Renal cortex interstitium (tissue), 11 donors: ENCODE measurements at regions not wholly inside any gene's neighbourhood (a gene's known extent, or its start where the extent isn't known, plus 50 kb on each side); places are given as distances from the start of the nearest gene placed in this dataset.

Experiments
- DNase-seq, 11 donors: peaks; one replicate each; pipeline ENCODE4 v3.0.0-alpha.2; 2013; ENCODE audit warnings: low read depth in 9 of 11, low spot score in 4 of 11; ENCODE audit errors: extremely low read depth in 1 of 11

DNA sequence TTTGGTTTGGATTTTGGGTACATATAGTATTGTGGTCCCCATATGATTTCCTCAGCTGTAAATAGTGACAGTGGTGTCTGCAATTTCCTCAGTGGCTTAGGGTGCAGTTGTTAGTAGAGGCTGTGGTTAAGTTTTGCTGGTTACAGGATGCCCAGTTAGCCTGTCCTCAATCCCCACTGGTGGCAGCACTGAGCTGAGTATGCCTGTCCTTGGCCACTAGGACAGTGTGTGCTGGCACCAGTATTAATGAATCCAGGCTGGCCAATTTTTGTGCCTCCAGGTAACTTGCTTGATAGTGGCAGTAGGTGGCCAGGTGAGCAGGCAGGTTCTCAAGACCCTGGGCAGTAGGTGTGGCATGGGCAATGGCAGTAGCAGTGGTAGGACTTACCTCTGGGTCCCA is 973.1 kb downstream of the TMEM182 start:
- DNase-seq = no peak

DNA sequence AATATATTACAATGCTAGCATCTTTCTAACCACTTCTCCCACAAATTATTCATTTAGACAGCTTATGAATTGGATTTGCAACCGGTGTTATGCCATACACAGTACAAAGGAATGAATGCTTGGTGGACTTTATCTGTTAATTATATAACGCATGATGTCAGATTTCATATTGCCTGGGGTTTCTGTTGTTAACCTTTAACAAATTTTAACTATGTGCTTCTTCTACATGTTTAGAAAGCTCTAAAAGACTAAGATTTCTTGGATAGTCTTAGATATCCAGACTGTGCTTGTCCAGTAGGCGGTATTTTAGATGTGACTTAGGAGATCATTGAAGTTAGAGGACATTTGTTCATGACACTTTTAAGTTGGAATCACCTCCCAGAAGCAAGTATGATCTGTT is 976.3 kb downstream of the TMEM182 start:
- no peak for DNase-seq

DNA sequence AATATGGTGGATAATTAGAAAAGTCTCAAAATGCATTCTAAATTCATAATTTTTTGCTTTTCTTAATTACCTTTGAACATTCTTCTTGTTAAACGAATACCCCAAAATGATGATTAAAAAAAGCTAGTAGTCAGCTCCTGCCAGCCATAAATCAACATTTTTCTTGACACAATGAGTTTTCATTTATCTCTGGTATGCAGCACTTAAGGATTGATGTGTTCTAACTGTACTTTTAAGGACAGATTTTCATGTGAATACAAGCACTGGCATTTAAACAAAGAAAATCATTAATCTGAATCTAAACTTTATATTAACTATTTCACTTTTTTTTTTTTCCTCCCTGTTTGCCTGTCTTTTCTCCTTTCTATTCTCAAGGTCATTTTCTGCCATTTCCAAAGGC is 976.8 kb downstream of the TMEM182 start:
- DNase-seq = no peak

DNA sequence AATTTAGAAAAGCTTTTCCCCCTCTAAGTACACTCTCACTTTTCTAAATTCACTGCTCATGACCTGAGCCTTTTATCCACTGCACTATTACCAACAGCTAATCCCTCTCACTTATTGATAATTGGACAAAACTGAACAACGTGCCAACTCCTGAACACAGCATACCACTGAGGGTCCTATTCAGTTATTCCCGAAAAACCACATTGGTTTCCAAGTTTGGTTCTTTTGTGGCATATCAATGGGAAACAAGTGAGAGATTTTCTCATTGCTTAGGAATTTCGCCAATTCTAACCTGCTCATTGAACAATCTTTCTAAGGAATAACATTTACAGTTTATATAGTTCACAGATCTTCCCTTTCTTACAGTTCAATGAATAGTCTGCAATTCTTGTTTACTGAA is 977.4 kb downstream of the TMEM182 start:
- no peak for DNase-seq

DNA sequence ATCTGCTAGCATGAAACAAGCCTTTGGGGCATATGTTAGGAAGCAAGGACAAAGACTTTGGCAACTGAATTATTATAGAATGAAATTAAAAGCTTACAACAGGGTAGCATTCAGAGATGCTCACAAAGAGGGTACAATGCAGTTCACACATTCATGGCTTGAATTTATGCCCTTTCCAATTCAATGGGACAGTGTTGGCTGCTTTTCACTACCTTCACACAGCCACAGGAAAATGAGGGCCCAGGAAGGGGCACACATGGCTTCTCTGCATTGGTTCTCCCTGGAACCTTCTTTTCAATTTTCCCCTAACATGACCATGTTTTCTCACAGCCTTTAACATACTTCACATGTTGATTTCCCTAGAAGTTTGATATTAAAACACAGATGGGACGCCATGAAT is 978.1 kb downstream of the TMEM182 start:
- DNase-seq = no peak

DNA sequence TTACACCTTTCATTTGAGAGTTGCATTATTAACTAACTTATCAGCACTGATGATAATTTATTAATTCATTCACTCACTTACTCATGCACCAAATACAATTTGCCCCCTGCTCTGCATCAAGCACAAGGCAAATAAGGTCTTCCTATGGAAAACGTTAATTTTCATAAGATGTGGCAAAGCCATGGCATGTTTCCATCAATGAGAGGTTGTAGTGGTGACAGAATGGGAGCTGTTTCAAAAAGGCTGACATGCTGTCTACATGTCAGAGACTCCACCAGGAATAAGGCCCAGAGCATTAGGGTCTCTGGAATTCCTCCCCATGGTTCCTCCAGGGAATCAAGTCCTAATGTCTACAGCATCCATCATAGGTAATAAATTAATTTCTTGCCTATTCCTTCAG is 978.8 kb downstream of the TMEM182 start:
- no peak for DNase-seq

DNA sequence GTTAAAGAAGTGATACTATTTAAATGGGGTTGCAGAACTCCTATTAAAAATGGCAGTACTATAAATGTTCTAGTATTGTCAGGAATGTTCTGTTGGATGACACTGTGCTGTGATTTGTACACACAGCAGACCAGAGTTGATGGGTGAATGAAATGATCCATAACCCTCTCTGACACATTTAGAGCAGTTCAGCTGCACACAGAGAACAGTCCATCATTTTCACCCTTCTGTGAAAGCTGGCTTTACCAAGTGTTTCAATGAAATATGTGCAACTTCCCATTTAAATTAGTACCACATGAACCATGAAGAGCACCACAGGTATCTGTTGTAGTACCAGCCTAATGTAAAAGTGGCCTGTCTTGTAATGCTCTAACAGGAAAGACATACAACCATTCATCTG is 981.4 kb downstream of the TMEM182 start:
- DNase-seq = no peak

DNA sequence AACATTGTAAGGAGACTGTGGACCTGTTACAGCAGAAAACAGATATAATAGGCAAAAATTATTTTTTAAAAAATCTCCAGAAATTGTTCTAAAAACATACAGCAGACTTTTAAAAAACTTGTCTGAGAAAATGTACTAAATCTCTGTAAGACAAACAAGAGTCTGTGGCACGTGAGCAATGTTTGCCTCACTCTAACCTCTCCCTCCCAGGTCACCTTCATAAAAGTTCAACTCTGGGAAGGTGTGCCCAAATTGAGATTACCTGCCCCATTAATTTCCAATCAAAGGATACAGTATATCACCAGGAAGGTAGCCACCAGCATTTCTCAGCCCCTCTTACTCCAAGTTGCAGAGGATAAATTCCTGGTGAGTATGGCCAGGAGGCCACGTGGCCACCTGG is 992.7 kb downstream of the TMEM182 start:
- DNase-seq = no peak

DNA sequence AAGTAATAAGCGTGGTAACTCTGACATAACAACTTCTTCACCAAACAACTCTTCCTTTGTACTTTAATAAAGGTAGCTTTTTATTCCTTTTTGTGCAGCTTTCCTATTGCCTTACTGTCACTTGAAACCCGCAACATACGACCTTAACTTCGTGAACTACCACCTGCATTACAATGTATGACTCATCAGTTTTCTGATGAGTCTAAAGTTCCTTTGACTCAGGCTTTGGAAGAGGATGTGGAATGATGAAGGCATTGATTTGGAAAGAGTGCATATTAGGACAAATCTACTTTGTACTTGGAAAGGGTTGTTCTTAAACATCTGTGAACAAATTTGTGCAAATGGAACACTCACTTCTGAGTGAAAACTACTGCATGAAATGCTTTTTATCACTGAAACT is 1012.1 kb downstream of the TMEM182 start:
- no peak for DNase-seq

DNA sequence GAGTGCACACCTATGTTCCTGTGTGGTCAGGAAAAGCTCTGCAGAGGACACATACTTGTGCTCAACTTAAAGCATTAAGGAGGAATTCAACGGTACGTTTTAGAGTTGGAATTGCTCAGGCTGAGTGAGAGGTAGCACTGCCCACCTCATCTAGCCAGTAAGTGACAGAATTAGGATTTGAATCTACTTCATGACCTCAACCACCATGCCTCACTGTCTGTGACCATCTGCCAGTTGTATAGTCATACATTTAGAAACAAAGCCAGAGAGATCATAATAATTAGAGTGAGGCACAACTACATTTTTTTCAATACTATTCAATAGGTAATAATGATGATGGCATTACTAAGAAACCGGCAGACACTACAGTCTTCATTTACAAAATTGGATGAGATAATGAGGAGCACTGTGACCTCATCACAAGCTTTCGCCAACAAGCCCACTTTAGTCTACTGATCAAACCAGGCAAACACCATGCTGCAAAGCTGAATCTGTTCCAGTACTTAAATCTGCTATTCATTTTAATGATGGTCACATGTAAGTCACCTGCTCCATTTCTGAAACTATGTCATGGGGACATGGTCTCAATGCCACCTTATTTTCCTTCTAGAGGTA is 1018.4 kb downstream of the TMEM182 start:
- DNase-seq = no peak

DNA sequence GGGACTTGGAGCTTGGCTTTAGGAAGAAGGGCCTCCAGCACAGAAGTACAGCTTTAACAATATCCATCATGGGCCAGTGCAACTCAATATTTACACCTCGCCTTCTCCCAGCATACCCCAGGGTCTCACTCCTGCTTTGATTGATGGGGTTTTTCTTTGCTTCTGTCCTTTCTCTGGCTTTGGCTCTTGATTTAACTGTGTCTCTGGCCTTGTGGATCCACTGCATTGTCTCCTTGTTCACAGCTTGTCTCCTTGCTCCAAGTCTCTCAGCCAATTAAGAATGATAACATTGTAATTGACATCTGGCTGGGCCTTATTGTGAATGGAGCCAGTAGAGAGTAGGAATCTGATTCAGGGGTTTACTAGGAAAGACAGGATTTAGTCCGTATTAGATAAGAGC is 1019.5 kb downstream of the TMEM182 start:
- DNase-seq = no peak

DNA sequence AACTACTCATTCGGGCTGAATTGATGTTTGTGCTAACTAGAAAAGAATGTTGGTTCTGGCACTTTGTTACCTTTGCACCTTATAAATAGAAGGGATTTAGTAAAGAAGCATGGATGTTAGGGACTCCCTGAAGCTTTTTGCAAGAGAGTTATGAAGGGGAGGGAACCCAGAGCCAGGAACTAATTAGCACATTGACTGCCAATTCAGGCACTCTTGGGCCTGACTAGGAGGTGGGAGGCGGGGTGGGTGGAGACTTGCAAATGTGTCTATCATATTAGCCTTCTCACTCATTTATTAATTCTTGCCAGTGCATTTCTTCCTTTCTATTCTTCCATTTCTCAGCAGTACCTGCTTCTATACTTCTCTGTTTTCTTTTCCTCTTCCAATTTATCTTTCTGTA is 1022.4 kb downstream of the TMEM182 start:
- DNase-seq = no peak

DNA sequence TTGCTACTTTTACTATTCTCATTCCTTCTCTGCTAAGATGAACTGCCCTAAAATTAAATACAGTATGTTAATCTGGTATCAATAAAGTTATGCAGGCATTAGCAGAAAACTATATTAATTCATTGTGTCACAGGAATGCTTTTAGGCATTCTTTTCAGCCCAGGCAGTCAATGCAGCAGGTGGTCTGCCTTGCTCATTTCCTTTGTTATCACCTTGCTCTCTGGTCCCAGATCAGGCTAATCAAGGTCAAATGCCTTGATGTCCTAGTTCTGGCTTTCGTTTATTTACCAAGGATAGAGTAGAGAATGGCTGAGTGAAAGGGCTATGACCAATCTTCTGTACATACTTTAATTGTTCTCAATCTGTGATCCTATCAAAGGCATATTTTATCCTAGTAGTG is 1023.6 kb downstream of the TMEM182 start:
- DNase-seq = no peak

DNA sequence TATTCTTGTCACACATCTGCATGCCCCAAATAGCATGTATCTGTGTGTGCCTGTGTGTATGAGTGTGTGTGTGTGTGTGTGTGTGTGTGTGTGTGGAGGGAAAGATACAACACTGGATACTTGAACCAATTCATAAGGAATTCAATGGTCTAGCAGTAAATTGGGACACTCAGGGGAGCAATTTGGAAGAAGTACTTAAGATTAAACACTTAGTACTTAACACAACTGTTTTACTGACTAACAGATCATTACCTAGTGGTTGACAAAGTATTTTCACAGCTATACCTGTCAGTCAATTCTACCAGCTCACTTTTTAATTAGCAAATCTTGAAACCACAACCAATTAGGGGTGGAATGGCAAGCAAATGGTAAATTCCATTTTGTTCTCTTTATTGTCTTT is 1024.1 kb downstream of the TMEM182 start:
- no peak for DNase-seq

DNA sequence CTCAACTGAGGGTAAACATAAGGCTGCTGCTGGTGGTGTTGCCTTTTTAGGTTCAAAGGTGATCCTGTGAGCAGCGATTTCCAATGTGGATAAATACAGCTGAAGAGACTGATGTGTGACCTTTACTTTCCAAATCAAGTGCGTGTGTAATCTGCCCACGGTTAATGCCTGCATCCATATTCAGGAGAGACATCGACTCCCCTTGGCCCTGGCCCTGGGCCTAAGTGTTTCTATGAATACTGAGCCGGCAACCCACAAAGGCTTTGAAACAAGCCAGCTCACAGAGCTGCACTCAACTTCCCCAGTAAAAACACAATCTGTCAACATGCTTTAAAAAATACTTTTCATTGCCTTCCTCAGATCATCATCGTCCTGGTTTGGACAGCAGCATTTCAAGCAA is 1026.6 kb downstream of the TMEM182 start:
- DNase-seq = no peak

DNA sequence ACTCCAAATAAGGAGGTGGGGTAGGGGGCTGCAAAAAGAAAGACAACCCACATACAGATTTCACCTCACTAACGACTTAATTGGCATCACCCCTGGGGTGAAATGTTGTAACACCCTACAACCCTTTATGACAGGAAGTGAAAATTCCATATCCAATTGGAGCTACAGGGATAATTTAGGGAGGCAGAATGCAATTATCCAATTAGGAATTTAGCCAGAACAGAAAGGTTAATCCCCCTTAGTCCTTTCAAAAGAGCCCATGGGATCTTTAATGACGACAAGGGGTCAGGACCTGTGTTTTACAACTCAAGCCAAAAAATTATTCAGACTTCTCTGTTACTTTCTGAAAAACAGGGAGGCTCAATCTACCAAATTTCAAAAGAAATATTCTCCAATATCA is 1027.1 kb downstream of the TMEM182 start:
- DNase-seq = no peak

DNA sequence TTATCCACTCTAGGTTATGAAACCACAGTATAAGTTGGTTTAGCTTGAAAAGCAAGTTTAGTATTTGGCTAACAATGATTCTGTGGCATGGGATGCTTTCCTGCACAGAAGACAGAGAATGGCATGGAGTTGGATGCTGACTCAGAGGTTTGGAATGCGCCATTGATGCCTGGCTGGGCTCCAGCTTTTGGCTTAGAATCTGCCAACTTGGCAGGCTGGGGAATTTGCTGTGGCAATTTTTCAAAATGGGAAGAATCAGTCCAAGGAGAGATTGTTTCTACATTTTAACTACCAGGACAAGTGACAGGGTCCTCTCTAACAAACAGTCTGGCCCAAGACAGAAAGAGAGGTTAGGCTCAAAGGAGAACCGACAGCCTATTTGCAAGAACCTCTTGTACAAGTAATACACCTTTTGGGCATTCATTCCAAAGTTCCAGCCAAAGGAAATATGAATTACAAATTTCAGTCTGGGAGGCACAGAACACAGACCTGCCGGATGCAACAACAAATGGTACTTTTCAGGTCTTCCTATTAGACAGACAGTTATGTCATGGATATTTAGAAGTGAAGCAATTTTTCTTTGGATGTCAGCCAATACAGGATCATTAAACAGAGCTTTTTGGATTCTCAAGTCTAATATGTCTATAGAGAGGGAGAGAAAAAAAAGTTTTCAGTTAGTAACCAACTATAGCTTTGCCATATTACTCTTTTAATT is 1027.7 kb downstream of the TMEM182 start:
- DNase-seq = peak in 6 of 11 donors; percentile 2 to 16 (median 6)

DNA sequence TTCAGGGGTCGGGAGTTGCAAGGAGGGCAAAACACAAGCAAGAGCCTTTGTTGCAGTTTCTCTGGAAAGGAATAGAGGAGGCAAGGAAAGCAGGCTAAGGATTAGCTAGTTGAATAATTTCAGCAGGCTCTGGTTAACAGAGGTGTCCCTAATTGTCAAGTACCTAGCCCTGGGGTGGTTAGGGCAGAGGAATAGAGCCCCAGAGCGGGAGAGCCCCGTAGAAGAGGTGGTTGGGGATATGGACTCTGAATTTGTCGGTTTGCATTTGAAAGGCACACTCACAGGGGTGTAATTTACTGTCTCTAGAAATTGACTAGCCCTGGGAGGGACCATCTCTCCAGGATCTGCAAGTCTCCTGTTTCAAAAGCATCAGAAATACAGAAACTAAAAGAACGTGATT is 1030.2 kb downstream of the TMEM182 start:
- DNase-seq = no peak

DNA sequence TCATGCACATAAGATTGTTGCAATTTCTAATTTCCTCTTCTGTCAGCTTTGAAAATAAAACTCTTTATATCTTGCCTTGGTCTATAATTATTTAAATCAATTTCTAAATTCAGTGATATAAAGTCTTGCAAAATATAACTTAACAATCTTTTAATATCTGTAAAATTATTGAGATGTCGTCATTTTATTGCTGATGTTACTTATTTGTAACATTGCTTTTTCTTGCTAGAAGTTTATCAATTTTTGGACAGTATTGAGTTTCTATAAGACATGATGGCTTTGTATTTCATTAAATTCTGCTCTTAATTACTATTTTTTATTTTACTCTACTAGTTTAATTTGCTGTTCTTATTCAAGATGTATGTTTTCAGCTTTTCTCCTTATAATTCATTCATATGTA is 1036.5 kb downstream of the TMEM182 start:
- DNase-seq = no peak

DNA sequence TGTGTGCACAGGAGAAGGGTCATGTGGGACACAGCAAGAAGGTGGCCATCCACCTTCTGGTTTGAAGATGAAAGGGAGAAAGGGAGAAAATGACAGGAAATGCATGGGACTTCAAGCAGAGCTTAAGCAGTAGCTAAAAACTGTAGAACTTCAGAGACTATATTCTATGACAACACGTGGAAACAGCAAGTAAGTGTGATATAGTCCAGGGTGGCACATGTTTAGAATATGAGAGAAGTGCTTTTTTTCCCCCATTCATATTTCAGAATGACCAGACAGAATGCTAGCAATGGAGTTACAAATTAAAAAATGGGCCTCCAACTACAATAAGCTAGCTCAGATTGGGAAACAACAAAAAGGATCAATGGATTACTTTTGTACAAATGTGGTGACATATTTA is 1042.2 kb downstream of the TMEM182 start:
- no peak for DNase-seq

DNA sequence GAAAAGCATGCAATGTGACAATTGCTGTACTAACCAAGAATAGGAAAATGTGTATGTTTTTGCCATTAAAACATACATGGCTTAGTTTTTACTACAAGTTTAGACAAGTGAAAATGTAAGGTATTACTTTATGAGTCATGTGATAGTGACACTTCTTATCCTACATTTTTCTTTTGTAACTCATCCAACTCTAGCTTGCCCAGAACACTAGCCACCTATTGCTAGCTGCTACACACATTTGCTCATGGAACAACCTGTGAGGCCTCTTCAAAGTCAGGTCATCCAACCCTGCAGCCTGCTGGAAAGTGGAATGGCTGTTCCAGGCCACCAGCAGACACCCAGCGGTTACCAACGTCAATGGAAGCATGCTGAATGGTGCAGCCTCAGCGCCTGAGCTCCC is 1043.9 kb downstream of the TMEM182 start:
- DNase-seq = no peak
